RWPE2 (cell line): ENCODE measurements at regions not wholly inside any gene's neighbourhood (a gene's known extent, or its start where the extent isn't known, plus 50 kb on each side); places are given as distances from the start of the nearest gene placed in this dataset.

ENCODE experiments used
- ATAC-seq: fragments of 200-7000 bp; cut with Tn5 transposase; 3 replicates; pipeline ENCODE4 v1.9.1; 2021; ENCODE audit warnings: low read depth
- DNase-seq: peaks from one replicate; pipeline ENCODE4 v3.0.0-alpha.2; 2020; ENCODE audit warnings: low spot score
- H3K27ac ChIP-seq: fragments of 450-650 bp; 2 replicates; pipeline ENCODE4 v1.5.1; 2017; ENCODE audit warnings: mild to moderate bottlenecking; ENCODE audit not compliant: poor library complexity, severe bottlenecking
- H3K27me3 ChIP-seq: fragments of 250-450 bp; sonication (Bioruptor Pico); 2 replicates; pipeline ENCODE4 v1.5.1; 2021; ENCODE audit warnings: mild to moderate bottlenecking, moderate library complexity; ENCODE audit not compliant: insufficient read depth, poor library complexity, severe bottlenecking
- H3K36me3 ChIP-seq: fragments of 250-450 bp; sonication (Bioruptor Pico); 2 replicates; pipeline ENCODE4 v1.5.1; 2020; ENCODE audit warnings: low read depth, mild to moderate bottlenecking, moderate library complexity
- H3K4me1 ChIP-seq: fragments of 250-450 bp; sonication (Bioruptor Pico); 2 replicates; pipeline ENCODE4 v1.5.1; 2021; ENCODE audit warnings: mild to moderate bottlenecking, moderate library complexity; ENCODE audit not compliant: insufficient read depth, poor library complexity, severe bottlenecking
- H3K4me3 ChIP-seq: fragments of 250-450 bp; sonication (Bioruptor Pico); 2 replicates; pipeline ENCODE4 v1.5.1; 2021; ENCODE audit warnings: mild to moderate bottlenecking, moderate library complexity; ENCODE audit not compliant: severe bottlenecking
- H3K9me3 ChIP-seq: fragments of 250-450 bp; sonication (Bioruptor Pico); 2 replicates; pipeline ENCODE4 v1.5.1; 2021; ENCODE audit warnings: mild to moderate bottlenecking, moderate library complexity; ENCODE audit not compliant: severe bottlenecking
- TF ChIP-seq, protein P1 (sequence below): fragments of 450-650 bp; IDR thresholded peaks from one replicate; pipeline ENCODE4 v1.5.1; 2017; ENCODE audit warnings: mild to moderate bottlenecking, moderate library complexity; ENCODE audit not compliant: poor library complexity, severe bottlenecking

DNA sequence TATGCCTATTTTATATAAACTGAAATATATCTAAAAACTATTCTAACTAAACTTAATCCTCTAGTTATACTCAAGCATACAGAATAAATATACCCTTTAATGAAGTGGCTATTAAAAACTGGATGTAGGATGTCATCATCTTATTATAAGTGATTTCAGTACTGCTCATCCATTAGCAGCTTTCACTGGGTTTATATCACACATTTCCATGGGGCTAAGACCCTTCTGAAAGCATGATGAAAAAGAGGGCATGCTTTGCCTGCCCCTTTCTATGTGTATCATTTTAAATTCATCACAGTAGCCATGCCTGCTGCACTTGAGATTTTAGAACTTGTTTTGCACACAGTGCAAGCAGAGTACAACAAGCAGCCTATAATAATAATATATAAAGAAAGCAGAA lies 477.5 kb downstream of the SLITRK6 start:
- Histone ChIP-seq H3K27ac (no peak overlapping the region), H3K27me3 (no peaks in the 10 kb centered on the region), H3K9me3 (no peaks in the 10 kb centered on the region), H3K36me3 (no peaks in the 10 kb centered on the region), H3K4me1 (no peaks in the 10 kb centered on the region), H3K4me3 (no peak overlapping the region)
- ATAC-seq (no peak), DNase-seq (no peak)
- TF ChIP-seq, protein P1, sequence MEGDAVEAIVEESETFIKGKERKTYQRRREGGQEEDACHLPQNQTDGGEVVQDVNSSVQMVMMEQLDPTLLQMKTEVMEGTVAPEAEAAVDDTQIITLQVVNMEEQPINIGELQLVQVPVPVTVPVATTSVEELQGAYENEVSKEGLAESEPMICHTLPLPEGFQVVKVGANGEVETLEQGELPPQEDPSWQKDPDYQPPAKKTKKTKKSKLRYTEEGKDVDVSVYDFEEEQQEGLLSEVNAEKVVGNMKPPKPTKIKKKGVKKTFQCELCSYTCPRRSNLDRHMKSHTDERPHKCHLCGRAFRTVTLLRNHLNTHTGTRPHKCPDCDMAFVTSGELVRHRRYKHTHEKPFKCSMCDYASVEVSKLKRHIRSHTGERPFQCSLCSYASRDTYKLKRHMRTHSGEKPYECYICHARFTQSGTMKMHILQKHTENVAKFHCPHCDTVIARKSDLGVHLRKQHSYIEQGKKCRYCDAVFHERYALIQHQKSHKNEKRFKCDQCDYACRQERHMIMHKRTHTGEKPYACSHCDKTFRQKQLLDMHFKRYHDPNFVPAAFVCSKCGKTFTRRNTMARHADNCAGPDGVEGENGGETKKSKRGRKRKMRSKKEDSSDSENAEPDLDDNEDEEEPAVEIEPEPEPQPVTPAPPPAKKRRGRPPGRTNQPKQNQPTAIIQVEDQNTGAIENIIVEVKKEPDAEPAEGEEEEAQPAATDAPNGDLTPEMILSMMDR = no peak

DNA sequence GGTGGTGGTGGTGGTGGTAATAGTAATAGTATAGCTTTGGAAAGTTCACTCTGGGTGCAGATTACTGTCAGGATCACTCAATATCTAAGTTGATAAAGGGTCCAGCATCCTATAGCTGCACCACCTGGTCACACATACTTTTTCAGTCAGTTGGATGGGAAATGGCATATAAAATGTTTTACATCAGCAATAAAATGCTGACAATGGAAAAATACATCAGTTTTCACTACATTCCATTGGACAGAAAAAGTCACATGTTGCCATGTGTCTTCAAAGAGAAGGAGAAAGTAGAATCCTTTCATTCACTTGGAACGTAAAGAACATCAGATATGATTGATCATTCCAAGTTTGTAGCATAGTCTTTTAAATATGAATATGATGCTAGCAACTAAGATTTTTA lies 481.4 kb downstream of the SLITRK6 start:
- H3K4me3 ChIP-seq = no peak overlapping the region
- DNase-seq (no peak), ATAC-seq (no peak)
- peaks cover 6% of the 10 kb centered on the region for H3K4me1 ChIP-seq
- TF ChIP-seq, protein P1 = no peak
- no peaks in the 10 kb centered on the region for H3K9me3 ChIP-seq
- no peaks in the 10 kb centered on the region for H3K27me3 ChIP-seq
- no peaks in the 10 kb centered on the region for H3K36me3 ChIP-seq
- H3K27ac ChIP-seq = no peak overlapping the region

DNA sequence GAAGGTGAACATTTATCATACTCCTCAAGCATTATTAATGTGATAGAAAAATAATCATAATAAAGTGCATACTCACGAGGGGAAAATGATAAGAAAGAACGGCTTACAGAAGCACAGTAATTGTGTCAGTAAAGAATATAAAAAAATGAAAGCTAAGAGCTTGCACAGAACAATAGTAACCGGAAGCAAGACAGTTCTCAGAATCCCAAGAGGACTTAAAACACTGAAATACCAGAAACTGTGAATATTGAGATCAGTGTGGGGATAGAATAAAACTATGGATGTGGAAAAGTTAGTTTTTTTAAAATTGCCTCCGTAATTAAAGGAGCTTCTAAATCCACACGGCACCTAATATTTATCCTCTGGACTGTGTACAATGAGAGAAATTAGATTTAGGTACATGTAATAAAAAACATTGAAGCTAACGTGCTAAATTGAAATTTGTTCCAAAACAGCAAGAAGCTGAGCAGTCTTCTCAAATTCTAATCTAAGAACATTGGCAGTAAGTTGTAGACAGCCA lies 482.7 kb downstream of the SLITRK6 start:
- H3K27ac ChIP-seq = no peak overlapping the region
- H3K9me3 ChIP-seq = no peaks in the 10 kb centered on the region
- no peak for DNase-seq
- no peak overlapping the region for H3K4me3 ChIP-seq
- H3K4me1 ChIP-seq = peaks cover 6% of the 10 kb centered on the region
- H3K36me3 ChIP-seq = no peaks in the 10 kb centered on the region
- ATAC-seq = no peak
- H3K27me3 ChIP-seq = no peaks in the 10 kb centered on the region
- TF ChIP-seq, protein P1 = no peak

DNA sequence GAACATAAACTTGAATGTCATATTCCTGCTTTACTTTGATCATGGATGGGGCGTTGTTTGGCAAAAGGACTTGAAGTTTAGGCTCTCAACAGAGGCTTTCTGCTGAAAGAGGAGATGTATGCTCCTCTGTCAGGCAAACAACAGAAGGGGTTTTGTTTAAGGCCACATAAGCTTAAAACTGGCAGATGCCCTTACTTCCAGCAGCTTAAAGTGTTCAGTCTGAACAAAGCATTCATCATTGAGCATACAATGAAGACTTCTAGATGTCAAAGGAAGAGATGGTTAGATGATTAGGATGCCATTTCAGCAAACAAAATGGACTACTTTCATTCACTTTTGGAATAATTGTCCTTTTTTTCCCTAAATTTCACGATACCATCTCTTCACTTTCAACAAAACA lies 484.5 kb downstream of the SLITRK6 start:
- DNase-seq (no peak), ATAC-seq (no peak)

More for the DNA sequence above, 484.5 kb downstream of the SLITRK6 start:
- TF ChIP-seq, protein P1 = no peak
- Histone ChIP-seq H3K9me3 (no peaks in the 10 kb centered on the region), H3K36me3 (no peaks in the 10 kb centered on the region), H3K4me3 (no peak overlapping the region), H3K27ac (no peak overlapping the region), H3K27me3 (no peaks in the 10 kb centered on the region), H3K4me1 (peaks cover 6% of the 10 kb centered on the region)
